Panc1 (cell line): ENCODE measurements at regions not wholly inside any gene's neighbourhood (a gene's known extent, or its start where the extent isn't known, plus 50 kb on each side); places are given as distances from the start of the nearest gene placed in this dataset.

Experiments used
- ATAC-seq: fragments of 200-7000 bp; cut with Tn5 transposase; 2 replicates; pipeline ENCODE4 v1.9.1; 2020; ENCODE audit warnings: mild to moderate bottlenecking, moderate library complexity
- BruUV-seq: library from RNA; stranded (reverse); fragments of 400-500 nt; replicated peaks from 2 replicates; lab custom pipeline; 2021; lab: Mats Ljungman, UMichigan
- CTCF ChIA-PET: fragments of 300-600 bp; sonication (Branson Sonifier 250); formaldehyde crosslinking; loops from one replicate; lab custom pipeline; 2022; ENCODE audit warnings: antibody characterized with exemption; lab: Charles Lee
- POLR2A ChIA-PET: fragments of 300-600 bp; sonication (Branson Sonifier 250); formaldehyde crosslinking; loops from one replicate; lab custom pipeline; 2022; ENCODE audit warnings: antibody characterized with exemption; lab: Charles Lee
- DNase-seq: peaks from one replicate; pipeline ENCODE4 v3.0.0-alpha.2; 2010; ENCODE audit warnings: low read depth, low spot score
- H3K27ac ChIP-seq: 2 replicates; pipeline ENCODE4 v1.5.1; 2011; ENCODE audit warnings: mild to moderate bottlenecking, low read length, inconsistent platforms
- H3K27me3 ChIP-seq: fragments of 200-500 bp; sonication (Bioruptor generic); 2 replicates; pipeline ENCODE4 v1.6.0; 2014; ENCODE audit warnings: low read length, inconsistent platforms; ENCODE audit not compliant: control insufficient read depth, insufficient read depth
- H3K36me3 ChIP-seq: fragments of 200-500 bp; sonication (Bioruptor generic); 2 replicates; pipeline ENCODE4 v1.5.1; 2014; ENCODE audit warnings: inconsistent platforms, mild to moderate bottlenecking, low read length, moderate library complexity; ENCODE audit not compliant: control insufficient read depth, insufficient read depth
- H3K4me1 ChIP-seq: 2 replicates; pipeline ENCODE4 v1.5.1; 2011; ENCODE audit warnings: inconsistent platforms, mild to moderate bottlenecking, low read length, moderate library complexity; ENCODE audit not compliant: control insufficient read depth, insufficient read depth
- H3K4me3 ChIP-seq, 2 experiments: 2 replicates each; pipeline ENCODE4 v1.5.1; 2011 to 2012; ENCODE audit warnings: low read depth in 2 of 2, low read length in 2 of 2, mild to moderate bottlenecking in 2 of 2, inconsistent platforms in 1 of 2, moderate library complexity in 1 of 2
- H3K9me3 ChIP-seq: fragments of 200-500 bp; sonication (Bioruptor generic); 2 replicates; pipeline ENCODE4 v1.5.1; 2014; ENCODE audit warnings: low read depth, mild to moderate bottlenecking, inconsistent platforms, low read length, moderate library complexity; ENCODE audit not compliant: control insufficient read depth, insufficient read depth
- CTCF ChIP-seq: fragments of 450-650 bp; IDR thresholded peaks from 2 replicates; pipeline ENCODE4 v1.5.1; 2017; ENCODE audit warnings: mild to moderate bottlenecking
- POLR2AphosphoS5 ChIP-seq: IDR thresholded peaks from 2 replicates; pipeline ENCODE4 v1.6.1; 2012; ENCODE audit warnings: mild to moderate bottlenecking, low read depth, low read length, moderate library complexity
- REST ChIP-seq, 2 experiments: IDR thresholded peaks; 2 replicates each; pipeline ENCODE4 v1.6.1; 2011 to 2012; ENCODE audit warnings: low read depth in 2 of 2, control low read depth in 1 of 2, low read length in 1 of 2, mild to moderate bottlenecking in 1 of 2, moderate library complexity in 1 of 2; ENCODE audit not compliant: insufficient read depth in 1 of 2
- SIN3A ChIP-seq: IDR thresholded peaks from 2 replicates; pipeline ENCODE4 v1.6.1; 2012; ENCODE audit warnings: low read depth, mild to moderate bottlenecking, low read length, moderate library complexity, borderline replicate concordance; ENCODE audit not compliant: insufficient read depth
- TCF7L2 ChIP-seq: IDR thresholded peaks from 2 replicates; pipeline ENCODE4 v1.6.1; 2011; ENCODE audit warnings: mild to moderate bottlenecking, low read depth, low read length, inconsistent platforms
- in situ Hi-C: cut with HindIII; loops from 2 replicates; pipeline ENCODE4 v1.10.0; 2016; ENCODE audit warnings: low sequenced_read_pairs, low pct_unique_long_range_greater_than_20kb
- intact Hi-C: fragments of 100-400 bp; cut with micrococcal nuclease; formaldehyde crosslinking; loops from one replicate; pipeline ENCODE4 v1.10.0; 2022; ENCODE audit not compliant: unreplicated experiment

GRCh38 chr3:180789774-180790173 is 110.5 kb upstream of the CCDC39 start:
- POLR2A ChIA-PET = no interaction called here
- Histone ChIP-seq H3K4me3 (no peak overlapping the region), H3K36me3 (no peaks in the 10 kb centered on the region), H3K27me3 (no peaks in the 10 kb centered on the region), H3K27ac (no peak overlapping the region), H3K9me3 (no peaks in the 10 kb centered on the region), H3K4me1 (no peaks in the 10 kb centered on the region)
- no peak for DNase-seq
- ATAC-seq = no peak
- intact Hi-C loops = loop anchor here (10.0 kb wide), 1 partner anchor 155 kb away; no protein-coding TSS in a partner anchor
- no TSS peak for BruUV-seq
- CTCF ChIA-PET = no interaction called here
- TF ChIP-seq CTCF (no peak), TCF7L2 (no peak), SIN3A (no peak), POLR2AphosphoS5 (no peak), REST (IDR thresholded peaks at IDR 0.05; ENCODE audit: insufficient read depth in 1 of 2, low read depth in 2 of 2, low read length in 1 of 2) (no peak)
- in situ Hi-C loops = no loop called here

GRCh38 chr3:180798197-180798596 is 114.3 kb upstream of the FXR1 start:
- TF ChIP-seq REST (IDR thresholded peaks at IDR 0.05; ENCODE audit: insufficient read depth in 1 of 2, low read depth in 2 of 2, low read length in 1 of 2) = no peak
- no peak for TF ChIP-seq TCF7L2
- no peak for TF ChIP-seq CTCF
- no peak for TF ChIP-seq POLR2AphosphoS5
- no peak for TF ChIP-seq SIN3A
- ChIA-PET POLR2A (no interaction called here), CTCF (no interaction called here)
- H3K36me3 ChIP-seq = no peaks in the 10 kb centered on the region
- no peaks in the 10 kb centered on the region for H3K9me3 ChIP-seq
- ATAC-seq (no peak), DNase-seq (no peak)
- in situ Hi-C loops = no loop called here
- no peaks in the 10 kb centered on the region for H3K4me1 ChIP-seq
- no peak overlapping the region for H3K27ac ChIP-seq
- intact Hi-C loops = loop anchor here (10.0 kb wide), 1 partner anchor 163 kb away; no protein-coding TSS in a partner anchor
- no peak overlapping the region for H3K4me3 ChIP-seq
- no TSS peak for BruUV-seq
- H3K27me3 ChIP-seq = no peaks in the 10 kb centered on the region
